ENCODE measurements at regions not wholly inside any gene's neighbourhood (a gene's known extent, or its start where the extent isn't known, plus 50 kb on each side); places are given as distances from the start of the nearest gene placed in this dataset.

- no peak overlapping the region for H3K4ac ChIP-seq (ENCODE audit: low read depth, low read length)
- no peak for TF ChIP-seq CTCF (conservative IDR thresholded peaks at IDR 0.05)
- H4K91ac ChIP-seq (ENCODE audit: insufficient read length, low read depth, low read length) = no peak overlapping the region
- H3K79me1 ChIP-seq (ENCODE audit: insufficient read depth, low read depth, low read length, poor library complexity, severe bottlenecking) = no peaks in the 10 kb centered on the region
- H3K27me3 ChIP-seq (ENCODE audit: insufficient read depth, low read length) = no peaks in the 10 kb centered on the region
- peaks cover 22 to 23% of the 10 kb centered on the region in 2 experiments for H3K4me1 Mint-ChIP-seq
- H2AK5ac ChIP-seq (ENCODE audit: insufficient read length, low read length) = no peak overlapping the region
- DNase-seq = no peak
- H2BK20ac ChIP-seq (ENCODE audit: low read depth, low read length, poor library complexity, severe bottlenecking) = no peak overlapping the region
- H2BK5ac ChIP-seq (ENCODE audit: insufficient read length, low read length) = no peak overlapping the region
- H3T11ph ChIP-seq (ENCODE audit: low read length) = no peak overlapping the region
- no peaks in the 10 kb centered on the region for H3K27me3 Mint-ChIP-seq (ENCODE audit: low read depth)
- no CpG with 5 or more reads among the region's 2 CpGs for WGBS (ENCODE audit: extremely low coverage, insufficient read length, low lambda C conversion rate)
- no peaks in the 10 kb centered on the region for H3K9me3 Mint-ChIP-seq
- no peak overlapping the region for H2BK120ac ChIP-seq (ENCODE audit: low read depth, low read length, poor library complexity, severe bottlenecking)
- H2BK15ac ChIP-seq (ENCODE audit: low read depth, low read length) = no peak overlapping the region
- H3K27ac ChIP-seq (ENCODE audit: insufficient read length, low read depth, low read length) = no peak overlapping the region
- no peaks in the 10 kb centered on the region for H3K79me2 ChIP-seq (ENCODE audit: insufficient read depth, low read length)
- 0 out of 7 replicates have a peak overlapping the region, but pooled peaks of 1 of the 3 experiments have one; percentile 35 for H3K27ac Mint-ChIP-seq
- H4K8ac ChIP-seq (replicated peaks; ENCODE audit: insufficient read length, low read depth, low read length) = no peak overlapping the region
- no peaks in the 10 kb centered on the region for H4K20me1 ChIP-seq (ENCODE audit: control insufficient read depth, insufficient read depth, insufficient read length)
- no peak overlapping the region for H2BK12ac ChIP-seq (ENCODE audit: insufficient read length, low read depth, low read length)
- no peak overlapping the region for H3K4me2 ChIP-seq (ENCODE audit: insufficient read depth, insufficient read length, low read length)
- no peaks in the 10 kb centered on the region for H3K9me3 ChIP-seq (ENCODE audit: control insufficient read depth, low read depth, low read length)
- H3K4me1 ChIP-seq (ENCODE audit: insufficient read depth, low read length) = no peaks in the 10 kb centered on the region
- H4K5ac ChIP-seq (ENCODE audit: insufficient read length, low read depth, low read length) = no peak overlapping the region
- H3K23ac ChIP-seq (ENCODE audit: insufficient read length, low read depth, low read length) = no peak overlapping the region
- H3K23me2 ChIP-seq (ENCODE audit: insufficient read length, low read depth, low read length, poor library complexity, severe bottlenecking) = no peaks in the 10 kb centered on the region
- no peak overlapping the region for H3K14ac ChIP-seq (ENCODE audit: insufficient read depth, low read length)
- no peak overlapping the region for H3K4me3 Mint-ChIP-seq
- H2AFZ ChIP-seq (ENCODE audit: low read length) = no peak overlapping the region
- H3K18ac ChIP-seq (ENCODE audit: insufficient read length, low read depth, low read length) = no peak overlapping the region
- no peak overlapping the region for H3K56ac ChIP-seq (ENCODE audit: insufficient read length, low read depth, low read length)
- no peaks in the 10 kb centered on the region for H3K36me3 Mint-ChIP-seq (ENCODE audit: insufficient read depth in 1 of 3, low read depth in 3 of 3)
- H3K9ac ChIP-seq (ENCODE audit: extremely low read depth, insufficient read length, low read length) = no peak overlapping the region
Observed at GRCh38 chr6:145347216-145347615, 388.1 kb downstream of the EPM2A start.

Data from H9 (cell line).